ENCODE measurements at regions not wholly inside any gene's neighbourhood (a gene's known extent, or its start where the extent isn't known, plus 50 kb on each side); places are given as distances from the start of the nearest gene placed in this dataset.

DNA sequence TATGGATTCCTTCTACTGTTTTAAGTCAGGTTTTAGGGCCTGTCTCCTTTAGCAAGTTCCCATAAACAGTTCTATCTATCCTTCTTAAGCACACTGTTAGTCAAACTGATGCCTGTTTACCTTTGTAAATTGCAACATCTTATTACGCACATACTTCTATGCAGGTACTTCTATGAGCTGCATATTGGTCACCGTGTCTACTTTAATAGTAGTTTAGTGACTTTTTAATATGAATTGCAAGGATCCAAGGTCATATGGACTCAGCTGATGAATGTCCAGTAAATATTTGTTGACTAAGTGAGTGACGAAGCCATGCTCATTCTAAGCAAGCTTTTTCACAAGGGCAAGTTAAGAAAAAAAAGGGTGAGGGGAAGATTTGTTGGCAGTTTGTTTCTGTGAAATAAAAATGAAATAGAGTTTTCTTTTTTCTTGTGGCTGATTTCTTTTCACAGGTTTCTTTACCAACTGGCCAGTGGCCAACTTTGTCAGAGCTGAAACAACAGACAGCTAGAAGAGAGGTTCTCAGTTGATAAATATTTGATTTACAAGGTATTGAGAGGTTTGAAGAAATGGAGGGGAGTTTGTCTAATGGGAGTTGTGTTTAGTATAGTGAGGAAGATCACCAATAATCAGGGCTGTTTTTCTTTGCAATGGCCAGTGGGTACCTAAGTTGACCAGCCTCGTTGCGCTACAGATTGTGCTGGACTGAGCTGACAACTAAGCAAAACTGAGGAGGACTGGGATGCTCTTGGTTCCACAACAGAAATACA is 141.1 kb downstream of the SLC15A5 start:
- no peaks in the 10 kb centered on the region for H3K27me3 ChIP-seq (ENCODE audit: control insufficient read depth, insufficient read depth, low read length)
- H3K4me3 ChIP-seq (ENCODE audit: low read depth, low read length), result no peak overlapping the region
- TF ChIP-seq, protein P1, sequence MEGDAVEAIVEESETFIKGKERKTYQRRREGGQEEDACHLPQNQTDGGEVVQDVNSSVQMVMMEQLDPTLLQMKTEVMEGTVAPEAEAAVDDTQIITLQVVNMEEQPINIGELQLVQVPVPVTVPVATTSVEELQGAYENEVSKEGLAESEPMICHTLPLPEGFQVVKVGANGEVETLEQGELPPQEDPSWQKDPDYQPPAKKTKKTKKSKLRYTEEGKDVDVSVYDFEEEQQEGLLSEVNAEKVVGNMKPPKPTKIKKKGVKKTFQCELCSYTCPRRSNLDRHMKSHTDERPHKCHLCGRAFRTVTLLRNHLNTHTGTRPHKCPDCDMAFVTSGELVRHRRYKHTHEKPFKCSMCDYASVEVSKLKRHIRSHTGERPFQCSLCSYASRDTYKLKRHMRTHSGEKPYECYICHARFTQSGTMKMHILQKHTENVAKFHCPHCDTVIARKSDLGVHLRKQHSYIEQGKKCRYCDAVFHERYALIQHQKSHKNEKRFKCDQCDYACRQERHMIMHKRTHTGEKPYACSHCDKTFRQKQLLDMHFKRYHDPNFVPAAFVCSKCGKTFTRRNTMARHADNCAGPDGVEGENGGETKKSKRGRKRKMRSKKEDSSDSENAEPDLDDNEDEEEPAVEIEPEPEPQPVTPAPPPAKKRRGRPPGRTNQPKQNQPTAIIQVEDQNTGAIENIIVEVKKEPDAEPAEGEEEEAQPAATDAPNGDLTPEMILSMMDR (IDR thresholded peaks at IDR 0.05; ENCODE audit: insufficient read depth, low read length, poor library complexity, severe bottlenecking), result no peak
- DNase-seq (ENCODE audit: low read depth), result no peak
- H3K36me3 ChIP-seq (ENCODE audit: control insufficient read depth, insufficient read depth, low read length), result no peaks in the 10 kb centered on the region

DNA sequence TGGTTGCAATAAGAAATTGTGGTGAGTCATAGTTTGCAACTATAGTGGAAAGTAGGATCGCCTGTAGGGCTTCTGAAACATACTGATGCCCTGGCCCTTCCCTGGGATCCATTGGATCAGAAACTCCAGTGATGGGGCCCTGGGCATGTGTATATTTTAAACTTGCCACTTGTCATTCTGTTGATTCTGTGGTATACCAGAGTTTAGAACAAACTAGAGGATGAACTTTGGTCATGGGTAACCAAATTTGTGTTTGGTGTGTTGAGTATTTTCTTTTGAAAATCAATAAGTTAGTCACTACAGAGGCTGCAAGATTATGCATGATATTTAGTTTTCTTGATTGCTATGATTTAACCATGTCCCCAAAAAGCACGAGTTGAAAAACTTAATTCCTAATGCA is 142.2 kb downstream of the SLC15A5 start:
- DNase-seq (ENCODE audit: low read depth), result no peak
- TF ChIP-seq, protein P1 (IDR thresholded peaks at IDR 0.05; ENCODE audit: insufficient read depth, low read length, poor library complexity, severe bottlenecking), result no peak
- H3K4me3 ChIP-seq (ENCODE audit: low read depth, low read length), result no peak overlapping the region

DNA sequence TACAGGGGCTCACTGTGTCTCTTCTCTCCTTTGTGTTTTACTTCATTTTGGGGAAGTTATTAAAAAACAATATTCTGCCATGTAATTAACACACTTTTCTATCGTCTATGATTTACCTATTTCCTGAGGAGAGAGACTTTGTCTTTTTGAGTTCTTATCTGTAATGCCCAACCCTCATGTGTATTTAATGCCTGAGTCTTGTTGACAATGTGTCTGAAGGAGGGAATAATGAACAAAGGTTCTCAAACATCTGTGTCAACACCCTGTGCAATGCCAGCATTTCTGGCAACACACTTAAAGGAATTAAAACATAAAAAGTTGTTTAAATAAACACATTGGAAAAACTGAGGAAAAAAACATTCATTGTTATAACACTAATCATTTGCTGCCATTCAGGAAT is 147.1 kb downstream of the SLC15A5 start:
- no peak for DNase-seq (ENCODE audit: low read depth)
- TF ChIP-seq, protein P1 (IDR thresholded peaks at IDR 0.05; ENCODE audit: insufficient read depth, low read length, poor library complexity, severe bottlenecking), result no peak
- no peaks in the 10 kb centered on the region for H3K36me3 ChIP-seq (ENCODE audit: control insufficient read depth, insufficient read depth, low read length)

More for the DNA sequence above, 142.2 kb downstream of the SLC15A5 start:
- H3K27me3 ChIP-seq (ENCODE audit: control insufficient read depth, insufficient read depth, low read length), result no peaks in the 10 kb centered on the region
- no peaks in the 10 kb centered on the region for H3K36me3 ChIP-seq (ENCODE audit: control insufficient read depth, insufficient read depth, low read length)

DNA sequence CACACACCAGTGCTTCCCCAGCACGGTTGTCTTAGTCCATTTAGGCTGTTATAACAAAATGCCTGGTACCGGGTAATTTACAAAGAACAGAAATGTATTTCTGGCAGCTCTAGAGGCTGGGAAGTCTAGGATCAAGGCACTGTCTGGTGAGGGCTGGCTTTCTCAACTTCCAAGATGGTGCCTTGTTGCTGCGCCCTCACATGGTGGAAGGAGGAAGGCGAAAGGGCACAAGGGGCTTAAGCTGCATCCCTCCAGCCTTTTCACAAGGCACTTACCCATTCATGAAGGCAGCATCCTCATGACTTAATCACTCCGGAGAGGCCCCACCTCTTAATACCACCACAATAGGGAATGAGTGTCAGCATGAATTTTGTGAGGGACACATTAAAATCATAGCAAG is 155.5 kb downstream of the SLC15A5 start:
- no peaks in the 10 kb centered on the region for H3K27me3 ChIP-seq (ENCODE audit: control insufficient read depth, insufficient read depth, low read length)
- H3K4me3 ChIP-seq (ENCODE audit: low read depth, low read length), result no peak overlapping the region
- TF ChIP-seq, protein P1 (IDR thresholded peaks at IDR 0.05; ENCODE audit: insufficient read depth, low read length, poor library complexity, severe bottlenecking), result peak; percentile 13
- no peaks in the 10 kb centered on the region for H3K36me3 ChIP-seq (ENCODE audit: control insufficient read depth, insufficient read depth, low read length)
- no peak for DNase-seq (ENCODE audit: low read depth)

More for the DNA sequence above, 147.1 kb downstream of the SLC15A5 start:
- no peak overlapping the region for H3K4me3 ChIP-seq (ENCODE audit: low read depth, low read length)
- H3K27me3 ChIP-seq (ENCODE audit: control insufficient read depth, insufficient read depth, low read length), result no peaks in the 10 kb centered on the region

DNA sequence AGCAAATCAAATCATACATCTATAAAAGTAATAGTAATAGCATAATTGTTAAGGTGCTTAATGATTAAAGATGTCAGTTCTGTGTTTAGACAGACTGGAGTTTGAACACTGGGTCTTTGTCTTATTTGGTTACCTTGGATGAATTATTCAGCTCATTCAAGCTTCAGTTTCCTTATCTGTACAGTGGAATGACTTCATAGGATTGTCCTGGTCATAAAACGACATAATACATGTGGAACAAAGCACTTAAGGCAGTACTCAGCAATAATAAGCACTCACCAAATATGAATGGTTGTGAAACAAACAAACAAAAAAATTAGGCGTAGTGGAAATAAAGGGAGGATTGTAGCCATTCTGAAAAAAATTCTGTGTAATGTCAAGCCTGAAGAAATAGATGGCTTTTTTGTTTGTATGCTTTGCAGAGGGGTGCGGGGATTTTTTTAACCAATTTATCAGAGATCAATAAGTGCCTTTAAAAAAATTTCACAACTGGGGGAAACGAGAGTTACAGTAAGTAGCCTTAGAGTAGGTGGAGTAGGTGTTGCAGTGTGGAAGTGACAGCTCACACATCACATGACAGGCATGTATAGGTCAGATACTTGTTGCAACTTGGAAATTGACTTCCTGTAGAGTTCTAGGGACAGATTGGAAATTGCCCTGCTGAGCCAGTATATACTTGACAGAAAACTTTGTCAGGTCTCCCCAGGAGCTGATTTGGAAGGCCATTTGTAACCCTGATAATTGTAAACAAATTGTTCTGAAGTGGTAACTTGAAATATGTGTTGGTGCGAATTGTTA is 157.7 kb downstream of the SLC15A5 start:
- no peak overlapping the region for H3K4me3 ChIP-seq (ENCODE audit: low read depth, low read length)
- H3K36me3 ChIP-seq (ENCODE audit: control insufficient read depth, insufficient read depth, low read length), result no peaks in the 10 kb centered on the region
- no peak for DNase-seq (ENCODE audit: low read depth)
- H3K27me3 ChIP-seq (ENCODE audit: control insufficient read depth, insufficient read depth, low read length), result no peaks in the 10 kb centered on the region
- TF ChIP-seq, protein P1 (IDR thresholded peaks at IDR 0.05; ENCODE audit: insufficient read depth, low read length, poor library complexity, severe bottlenecking), result no peak

Data from kidney epithelial cell (primary cell).